SK-N-SH (cell line): ENCODE measurements at regions not wholly inside any gene's neighbourhood (a gene's known extent, or its start where the extent isn't known, plus 50 kb on each side); places are given as distances from the start of the nearest gene placed in this dataset.

ENCODE experiments used
- CHD2 ChIP-seq: fragments of 150-350 bp; IDR thresholded peaks from 2 replicates; pipeline ENCODE4 v1.6.1; 2018; ENCODE audit warnings: low read length; ENCODE audit not compliant: partially characterized antibody
- SMC3 ChIP-seq: IDR thresholded peaks from 2 replicates; pipeline ENCODE4 v1.6.1; 2012; ENCODE audit warnings: low read depth, low read length, improper control_type of control experiment
- ZBTB33 ChIP-seq: IDR thresholded peaks from 2 replicates; pipeline ENCODE4 v1.4.0; 2012; ENCODE audit warnings: low read depth, borderline replicate concordance
- TF ChIP-seq, protein P1 (sequence below): fragments of 200-600 bp; sonication (generic); IDR thresholded peaks from 2 replicates; pipeline ENCODE4 v1.6.1; 2017; ENCODE audit warnings: antibody characterized with exemption, mild to moderate bottlenecking, moderate library complexity
- TF ChIP-seq, protein P2 (sequence below): IDR thresholded peaks from 2 replicates; pipeline ENCODE4; 2012
- TF ChIP-seq, protein P3 (sequence below): fragments of 150-350 bp; IDR thresholded peaks from 2 replicates; pipeline ENCODE4 v1.6.1; 2017; ENCODE audit warnings: antibody characterized with exemption, low read length, low read depth, borderline replicate concordance

- TF ChIP-seq, protein P1, sequence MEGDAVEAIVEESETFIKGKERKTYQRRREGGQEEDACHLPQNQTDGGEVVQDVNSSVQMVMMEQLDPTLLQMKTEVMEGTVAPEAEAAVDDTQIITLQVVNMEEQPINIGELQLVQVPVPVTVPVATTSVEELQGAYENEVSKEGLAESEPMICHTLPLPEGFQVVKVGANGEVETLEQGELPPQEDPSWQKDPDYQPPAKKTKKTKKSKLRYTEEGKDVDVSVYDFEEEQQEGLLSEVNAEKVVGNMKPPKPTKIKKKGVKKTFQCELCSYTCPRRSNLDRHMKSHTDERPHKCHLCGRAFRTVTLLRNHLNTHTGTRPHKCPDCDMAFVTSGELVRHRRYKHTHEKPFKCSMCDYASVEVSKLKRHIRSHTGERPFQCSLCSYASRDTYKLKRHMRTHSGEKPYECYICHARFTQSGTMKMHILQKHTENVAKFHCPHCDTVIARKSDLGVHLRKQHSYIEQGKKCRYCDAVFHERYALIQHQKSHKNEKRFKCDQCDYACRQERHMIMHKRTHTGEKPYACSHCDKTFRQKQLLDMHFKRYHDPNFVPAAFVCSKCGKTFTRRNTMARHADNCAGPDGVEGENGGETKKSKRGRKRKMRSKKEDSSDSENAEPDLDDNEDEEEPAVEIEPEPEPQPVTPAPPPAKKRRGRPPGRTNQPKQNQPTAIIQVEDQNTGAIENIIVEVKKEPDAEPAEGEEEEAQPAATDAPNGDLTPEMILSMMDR = no peak
- TF ChIP-seq ZBTB33 (no peak), CHD2 (no peak), SMC3 (no peak)
- TF ChIP-seq, protein P2, sequence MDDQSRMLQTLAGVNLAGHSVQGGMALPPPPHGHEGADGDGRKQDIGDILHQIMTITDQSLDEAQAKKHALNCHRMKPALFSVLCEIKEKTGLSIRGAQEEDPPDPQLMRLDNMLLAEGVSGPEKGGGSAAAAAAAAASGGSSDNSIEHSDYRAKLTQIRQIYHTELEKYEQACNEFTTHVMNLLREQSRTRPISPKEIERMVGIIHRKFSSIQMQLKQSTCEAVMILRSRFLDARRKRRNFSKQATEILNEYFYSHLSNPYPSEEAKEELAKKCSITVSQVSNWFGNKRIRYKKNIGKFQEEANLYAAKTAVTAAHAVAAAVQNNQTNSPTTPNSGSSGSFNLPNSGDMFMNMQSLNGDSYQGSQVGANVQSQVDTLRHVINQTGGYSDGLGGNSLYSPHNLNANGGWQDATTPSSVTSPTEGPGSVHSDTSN = no peak
- TF ChIP-seq, protein P3, sequence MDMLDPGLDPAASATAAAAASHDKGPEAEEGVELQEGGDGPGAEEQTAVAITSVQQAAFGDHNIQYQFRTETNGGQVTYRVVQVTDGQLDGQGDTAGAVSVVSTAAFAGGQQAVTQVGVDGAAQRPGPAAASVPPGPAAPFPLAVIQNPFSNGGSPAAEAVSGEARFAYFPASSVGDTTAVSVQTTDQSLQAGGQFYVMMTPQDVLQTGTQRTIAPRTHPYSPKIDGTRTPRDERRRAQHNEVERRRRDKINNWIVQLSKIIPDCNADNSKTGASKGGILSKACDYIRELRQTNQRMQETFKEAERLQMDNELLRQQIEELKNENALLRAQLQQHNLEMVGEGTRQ = no peak
These were observed 117.6 kb downstream of the UBE2U start for GRCh38 chr1:64320922-64321614.
